HG03064 (cell line): ENCODE measurements at regions not wholly inside any gene's neighbourhood (a gene's known extent, or its start where the extent isn't known, plus 50 kb on each side); places are given as distances from the start of the nearest gene placed in this dataset.
"Not testable (repeated sequence)": the region's sequence is repeated elsewhere in the genome, so short reads cannot be mapped to it uniquely, and the experiment has no call there.

Source experiments
- ATAC-seq: cut with Tn5 transposase; IDR thresholded peaks from one replicate; pipeline ENCODE4 v1.9.1; 2021; ENCODE audit warnings: low read depth; ENCODE audit not compliant: unreplicated experiment

DNA sequence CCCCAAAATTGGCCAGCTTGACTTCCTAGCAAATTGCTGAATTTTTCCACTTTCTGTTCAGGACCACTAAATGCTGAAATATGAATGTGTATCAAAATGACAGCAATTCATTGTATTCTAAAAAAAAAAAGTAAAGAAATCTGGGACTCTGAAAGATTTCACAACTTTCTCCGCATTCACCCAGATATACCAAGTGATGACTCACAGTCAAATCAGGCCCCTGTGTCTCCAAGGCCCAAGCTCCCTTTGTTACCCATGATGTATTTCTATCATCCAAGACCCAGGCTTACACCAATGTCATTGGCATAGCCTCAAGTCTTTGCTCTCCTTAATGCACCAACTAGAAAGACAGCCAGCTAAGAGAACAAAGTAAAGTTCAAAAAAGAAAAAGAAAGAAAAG is 493.9 kb downstream of the NTRK2 start:
- no peak for ATAC-seq

DNA sequence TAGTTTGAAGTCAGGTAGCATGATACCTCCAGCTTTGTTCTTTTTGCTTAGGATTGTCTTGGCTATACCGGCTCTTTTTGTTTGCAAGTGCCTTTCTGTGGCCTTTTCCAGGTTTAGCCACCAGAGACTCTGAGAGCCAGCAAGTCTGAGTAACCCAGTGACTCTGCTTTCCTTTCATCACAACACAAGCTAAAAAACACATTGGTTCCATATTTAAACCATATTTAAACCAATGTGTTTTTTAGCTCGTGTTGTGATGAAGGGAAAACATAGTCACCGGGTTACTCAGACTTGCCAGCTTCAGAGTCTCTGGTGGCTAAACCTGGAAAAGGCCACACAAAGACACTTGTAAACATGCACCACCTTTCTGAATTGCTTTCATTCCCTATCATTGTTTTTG is 493.3 kb downstream of the NTRK2 start:
- no peak for ATAC-seq

DNA sequence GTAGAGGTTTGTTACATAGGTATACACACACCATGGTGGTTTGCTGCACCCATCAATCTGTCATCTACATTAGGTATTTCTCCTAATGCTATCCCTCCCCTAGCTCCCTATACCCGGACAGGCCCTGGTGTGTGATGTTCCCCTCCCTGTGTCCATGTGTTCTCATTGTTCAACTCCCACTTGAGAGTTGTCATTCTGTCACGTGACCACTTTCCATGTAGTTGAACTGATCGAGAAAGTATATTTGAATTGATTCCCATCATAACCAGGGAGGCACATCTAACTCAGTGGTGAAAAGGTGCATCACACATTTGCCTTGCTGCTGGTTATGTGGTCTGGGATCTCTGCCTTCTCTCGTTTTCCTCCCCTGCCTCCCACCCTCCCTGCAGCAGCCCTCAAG is 491.4 kb downstream of the NTRK2 start:
- not testable (repeated sequence) for ATAC-seq

DNA sequence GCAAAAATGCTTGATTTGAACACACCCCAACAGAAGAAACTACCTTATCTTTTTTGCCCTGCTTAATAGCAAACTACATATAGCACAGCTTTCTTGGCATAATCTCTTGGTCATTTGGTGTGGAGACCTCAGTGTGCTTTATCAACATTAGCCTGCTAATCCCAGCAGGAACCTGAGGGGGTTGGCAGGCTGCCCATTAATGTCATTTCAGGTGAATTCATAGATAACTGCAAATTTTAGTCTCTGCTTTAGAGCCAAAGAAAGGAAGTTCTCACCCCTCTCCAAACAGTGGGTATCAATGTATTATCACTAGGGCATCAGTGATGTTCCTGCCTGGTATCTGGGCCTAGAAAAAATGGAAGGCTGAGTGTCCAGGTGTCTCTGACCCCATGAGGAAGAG is 489.0 kb downstream of the NTRK2 start:
- no peak for ATAC-seq

DNA sequence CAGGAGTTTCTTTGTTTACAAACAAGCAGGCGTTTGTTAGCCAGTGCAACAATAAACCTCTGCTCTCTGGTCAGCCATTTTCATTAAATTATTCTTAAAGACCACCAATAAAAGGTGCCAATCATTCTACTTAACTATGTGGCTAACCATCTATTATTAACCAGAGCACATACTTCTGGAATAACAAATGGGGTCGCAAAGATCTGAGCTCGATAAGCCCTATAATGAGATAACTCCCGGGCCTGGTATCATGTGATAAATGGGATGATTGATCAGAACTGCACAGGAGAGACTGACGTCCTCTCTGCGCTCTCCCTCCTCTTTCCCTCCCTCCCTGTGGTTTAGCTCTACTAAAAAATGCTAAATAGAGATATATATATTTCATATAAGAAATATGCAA is 488.2 kb downstream of the NTRK2 start:
- ATAC-seq, result no peak

DNA sequence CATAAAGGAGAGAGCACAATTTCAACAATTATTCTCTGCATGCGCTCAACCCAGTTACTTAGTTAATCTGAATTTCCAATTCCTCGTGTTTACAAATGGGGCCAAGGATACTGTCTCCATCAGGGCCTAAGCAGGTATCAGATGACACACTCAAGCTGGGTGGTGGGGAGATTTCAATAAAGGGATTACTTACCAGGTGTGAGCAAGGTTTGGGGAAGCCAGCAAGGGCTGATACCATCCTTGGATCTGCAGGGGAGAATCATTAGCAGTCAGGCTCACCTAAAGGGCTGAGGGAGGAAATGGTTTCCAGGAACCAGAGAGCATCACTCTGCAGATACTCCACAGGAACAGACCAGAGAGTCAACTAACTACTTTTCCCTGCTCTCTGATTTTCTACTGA is 487.1 kb downstream of the NTRK2 start:
- no peak for ATAC-seq

DNA sequence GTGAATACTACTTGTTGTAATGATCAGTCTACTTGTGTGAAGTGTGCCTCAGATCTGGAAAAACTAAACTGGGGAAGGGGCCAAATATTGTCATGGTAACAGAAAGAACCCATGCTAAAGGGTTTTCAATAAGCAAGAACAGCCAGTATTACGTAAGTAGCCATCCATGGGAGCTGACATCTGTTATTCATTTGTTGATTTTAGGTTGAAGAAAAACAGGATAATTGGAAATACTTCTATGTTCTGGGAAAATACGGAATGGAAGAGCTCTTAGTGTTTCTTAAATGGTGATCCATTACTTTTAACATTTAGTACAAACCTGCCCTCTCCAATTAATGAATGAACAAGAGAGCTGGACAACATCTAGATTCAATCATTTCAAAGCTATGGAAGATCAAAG is 485.8 kb downstream of the NTRK2 start:
- ATAC-seq, result no peak

DNA sequence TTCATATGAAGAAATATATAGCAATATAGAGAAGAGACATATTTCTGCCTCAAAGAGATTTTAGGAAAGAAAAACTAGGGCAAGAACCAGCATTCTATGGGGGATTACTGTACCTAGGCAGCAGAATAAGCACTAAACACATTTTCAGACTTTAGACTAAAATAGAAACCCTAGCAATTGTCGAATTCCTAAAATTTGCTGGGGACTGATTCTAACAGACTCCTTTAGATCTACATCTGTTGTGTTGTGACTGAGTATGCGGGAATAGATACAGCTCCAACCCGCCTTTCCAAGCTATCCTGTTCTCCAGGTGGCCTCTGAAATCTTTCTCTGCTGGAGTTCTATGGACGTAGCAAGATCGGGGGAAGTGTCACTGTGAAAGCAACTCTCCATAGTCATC is 482.2 kb downstream of the NTRK2 start:
- no peak for ATAC-seq

DNA sequence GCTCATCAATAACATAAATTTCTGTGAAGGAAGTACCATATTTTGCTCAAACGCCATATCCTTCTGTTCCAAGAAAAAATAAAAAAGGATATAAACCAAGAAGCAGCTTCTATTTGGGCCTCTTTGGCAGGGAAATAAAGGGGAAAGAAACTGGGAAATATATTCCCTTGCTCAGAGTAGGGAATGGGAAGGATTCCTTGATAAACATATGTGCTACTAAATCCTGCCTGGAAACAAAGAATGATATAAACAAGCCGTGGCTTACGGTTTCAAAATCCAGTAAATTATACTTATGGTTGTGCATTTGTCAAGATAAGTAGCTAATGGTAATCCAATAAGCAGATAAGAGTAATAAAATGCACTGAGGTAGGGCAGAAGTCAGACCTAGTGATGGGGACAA is 481.6 kb downstream of the NTRK2 start:
- no peak for ATAC-seq

DNA sequence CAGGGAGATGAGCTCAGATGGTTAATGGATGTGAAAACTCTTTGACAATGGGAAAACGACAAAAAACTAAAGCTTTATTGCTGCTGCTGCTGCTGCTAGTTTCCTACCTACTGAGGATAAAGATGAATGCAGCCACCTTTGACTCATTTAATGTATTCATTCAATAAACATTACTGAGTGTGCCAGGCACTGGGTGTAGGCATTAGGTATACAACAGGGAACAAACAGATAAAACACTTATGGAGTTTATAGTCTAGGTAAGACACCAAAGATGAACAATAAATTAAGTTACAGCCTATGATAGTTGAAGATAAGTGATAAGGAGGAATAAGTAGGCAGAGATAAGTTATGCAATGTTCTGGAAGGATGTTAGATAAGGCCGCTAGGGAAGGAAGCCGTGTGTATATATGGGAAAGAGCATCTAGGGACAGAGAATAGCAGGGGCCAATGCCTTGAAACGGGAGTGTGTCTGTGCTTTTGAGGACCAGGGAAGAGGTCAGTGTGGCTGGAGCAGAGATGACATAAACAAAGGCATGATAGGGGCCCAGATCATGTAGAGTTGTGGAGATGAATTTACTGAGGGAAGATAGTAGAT is 477.6 kb downstream of the NTRK2 start:
- no peak for ATAC-seq

DNA sequence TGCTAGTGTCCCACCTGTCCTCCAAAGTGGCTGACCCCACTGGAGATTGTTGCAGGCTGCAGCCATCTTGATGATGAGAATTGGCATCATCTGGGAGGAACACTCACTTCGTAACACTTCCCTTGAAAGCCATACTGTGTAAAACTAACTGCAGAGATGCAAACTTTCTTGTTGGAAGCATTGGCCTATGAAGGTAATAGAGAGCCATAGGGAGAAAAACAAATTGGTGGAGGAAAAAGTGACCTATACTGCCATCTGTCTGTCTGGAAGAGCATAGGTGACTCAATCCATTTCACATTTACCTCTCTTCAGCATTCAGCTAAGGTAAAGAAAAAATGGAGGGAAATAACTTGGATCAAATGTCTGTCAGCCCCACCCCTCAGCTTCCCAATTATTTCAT is 473.4 kb downstream of the NTRK2 start:
- ATAC-seq, result no peak

DNA sequence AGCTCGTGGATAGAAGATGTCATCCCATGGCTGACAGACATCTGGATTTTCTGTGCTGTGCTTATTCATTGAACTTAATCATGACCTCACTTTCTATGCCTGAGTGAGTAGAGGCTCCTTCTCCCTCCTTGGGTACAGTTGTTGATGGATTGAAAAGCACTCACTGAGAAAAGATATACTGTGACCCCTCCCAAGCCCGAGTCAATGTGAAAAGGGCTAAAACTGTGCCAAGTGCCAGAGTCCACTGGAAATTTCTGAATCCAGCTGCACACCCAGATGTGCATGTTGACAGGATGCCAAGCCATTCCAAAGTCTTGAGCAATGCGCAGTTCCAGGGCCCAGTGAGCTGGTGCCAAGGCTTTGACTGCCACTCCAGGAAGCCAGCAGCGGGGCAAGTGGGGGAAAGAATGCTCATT is 473.0 kb downstream of the NTRK2 start:
- no peak for ATAC-seq

DNA sequence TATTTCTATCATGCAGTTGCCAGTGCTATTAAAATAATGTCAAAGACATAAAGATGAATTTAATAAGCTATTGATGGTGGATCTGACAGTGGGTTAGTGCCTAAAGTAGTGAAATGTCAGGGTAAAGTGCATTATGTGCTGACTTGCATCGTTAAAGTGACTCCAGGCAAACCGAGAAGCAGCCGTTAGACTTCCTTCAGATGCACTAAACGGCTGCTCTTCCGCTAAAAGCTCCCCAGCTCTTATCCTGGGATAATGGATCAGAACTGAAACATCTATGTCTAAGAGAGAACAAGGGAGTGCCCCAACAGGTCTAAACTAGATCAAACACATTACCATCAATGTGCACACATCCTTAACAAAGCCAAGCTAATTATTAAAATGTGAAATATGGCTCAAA is 468.2 kb downstream of the NTRK2 start:
- ATAC-seq, result no peak

DNA sequence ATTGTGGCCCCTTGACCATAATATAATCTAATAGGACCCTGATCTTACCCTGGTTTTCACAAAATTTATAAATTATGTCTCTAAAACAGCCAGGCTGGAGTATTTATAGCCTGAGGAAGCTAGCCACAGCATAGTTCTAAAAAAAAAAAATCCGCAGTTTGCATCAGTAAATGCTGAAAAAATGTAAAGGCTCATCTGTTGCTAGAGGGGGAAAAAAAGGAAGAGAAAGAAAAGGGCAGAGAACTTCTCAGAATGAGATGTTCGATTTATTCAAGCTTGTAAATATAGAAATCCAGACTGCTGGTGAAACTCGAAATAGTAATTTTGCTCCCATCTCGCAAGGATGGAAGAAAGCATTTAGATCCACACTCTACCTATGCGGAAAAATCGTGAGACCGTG is 467.5 kb downstream of the NTRK2 start:
- ATAC-seq, result no peak

DNA sequence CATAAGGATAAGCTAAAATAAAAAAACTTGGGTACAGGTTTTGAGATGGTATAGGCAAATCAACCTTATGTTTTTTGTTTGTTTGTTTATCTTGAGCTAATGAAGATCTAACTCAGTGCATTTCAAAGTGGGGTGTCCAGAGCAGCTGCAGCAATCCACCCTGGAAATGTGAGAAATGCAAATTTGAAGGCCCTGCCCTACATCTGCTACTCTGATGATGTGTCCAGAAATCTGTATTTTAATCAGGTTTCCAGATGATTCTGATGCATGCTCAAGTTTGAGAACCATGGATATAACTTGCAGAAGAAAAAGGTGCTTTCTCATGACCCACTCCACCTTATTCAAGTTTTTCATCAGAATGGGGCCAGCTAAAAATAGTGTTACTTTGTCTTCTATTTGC is 467.0 kb downstream of the NTRK2 start:
- ATAC-seq, result no peak

DNA sequence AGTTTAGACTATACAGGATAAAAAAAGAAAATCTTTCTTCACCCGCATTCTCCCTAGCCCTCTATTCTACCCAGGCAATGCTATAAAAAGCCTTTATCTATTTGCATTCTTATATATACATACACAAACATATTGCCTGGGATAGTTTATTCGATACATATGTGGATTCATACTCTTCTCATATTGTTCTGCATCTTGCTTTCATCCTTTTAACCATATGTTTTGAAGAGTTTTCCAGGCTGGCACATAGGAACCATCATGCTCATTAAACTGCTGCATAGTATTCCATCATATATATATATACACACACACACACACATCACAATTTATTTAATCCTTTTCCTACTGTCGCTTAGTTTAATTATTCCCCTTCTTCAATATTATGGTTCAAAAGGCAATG is 461.2 kb downstream of the NTRK2 start:
- no peak for ATAC-seq

DNA sequence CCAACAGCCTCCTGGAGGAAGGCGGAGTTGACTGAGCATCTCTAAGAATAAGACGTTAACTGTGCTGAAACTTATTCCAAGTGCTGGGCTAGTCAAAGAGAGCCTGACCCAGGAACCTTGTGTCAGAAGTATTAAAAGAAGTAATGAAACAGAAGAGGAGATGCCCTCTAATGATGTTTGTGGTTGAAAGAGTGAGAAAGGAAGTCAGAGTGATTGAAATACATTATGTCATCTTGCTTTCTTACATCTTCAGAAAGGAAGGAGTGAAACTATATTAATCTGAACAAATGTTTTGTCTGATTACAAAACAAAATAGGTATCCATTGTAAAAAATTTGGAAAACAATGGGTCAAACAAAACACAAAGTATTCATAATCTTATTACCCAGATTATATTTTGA is 460.7 kb downstream of the NTRK2 start:
- no peak for ATAC-seq

DNA sequence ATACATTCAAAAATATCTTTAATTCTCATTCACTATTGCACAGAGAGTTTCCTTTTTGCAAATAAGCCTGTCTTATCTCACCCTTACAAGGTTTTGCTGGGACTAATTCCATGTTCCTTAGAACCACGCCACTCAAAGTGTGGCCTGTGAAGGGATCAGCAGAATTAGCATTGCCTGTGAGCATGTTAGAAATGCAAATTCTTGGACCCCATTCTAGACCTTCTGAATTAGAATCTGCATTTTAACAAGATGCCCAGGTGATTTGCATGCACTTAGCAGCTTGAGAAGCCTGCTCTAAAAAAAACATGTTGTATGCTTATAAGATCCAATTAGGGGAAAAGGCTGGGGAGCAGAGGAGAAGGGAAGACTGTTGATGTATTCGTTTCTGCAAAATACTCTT is 460.0 kb downstream of the NTRK2 start:
- no peak for ATAC-seq

DNA sequence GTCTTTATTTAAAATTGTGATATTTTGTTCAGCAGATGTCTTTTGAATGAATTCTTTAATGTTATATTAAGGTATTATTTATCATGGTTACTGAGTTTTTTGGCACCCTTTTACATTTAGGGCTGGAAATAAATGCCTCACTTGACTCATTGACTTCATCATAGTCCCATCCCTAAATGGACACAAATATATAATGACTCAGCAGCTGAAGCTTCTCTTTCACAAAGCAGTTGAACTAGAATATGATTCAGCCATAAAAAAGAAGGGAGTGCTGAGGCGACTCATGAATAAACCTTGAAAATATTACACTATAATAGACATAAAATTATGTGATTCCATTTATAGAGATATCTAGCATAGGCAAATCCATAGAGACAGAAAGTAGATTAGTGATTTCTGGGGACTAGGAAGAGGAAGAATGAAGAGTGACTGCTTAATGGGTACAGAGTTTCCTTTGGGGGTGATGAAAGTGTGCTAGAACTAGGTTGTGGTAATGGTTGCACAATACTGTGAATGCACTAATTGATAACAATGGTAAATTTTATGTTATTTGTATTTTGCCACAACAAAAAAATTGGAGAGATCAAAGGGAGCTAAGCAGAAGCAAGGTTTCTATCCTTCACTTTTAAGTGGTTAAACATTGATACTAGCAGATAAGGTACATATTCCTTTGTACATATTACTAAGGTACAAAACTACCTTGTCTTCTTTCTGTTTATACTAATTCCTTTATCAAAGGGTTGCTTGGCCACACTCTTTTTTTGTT is 449.6 kb downstream of the NTRK2 start:
- no peak for ATAC-seq

DNA sequence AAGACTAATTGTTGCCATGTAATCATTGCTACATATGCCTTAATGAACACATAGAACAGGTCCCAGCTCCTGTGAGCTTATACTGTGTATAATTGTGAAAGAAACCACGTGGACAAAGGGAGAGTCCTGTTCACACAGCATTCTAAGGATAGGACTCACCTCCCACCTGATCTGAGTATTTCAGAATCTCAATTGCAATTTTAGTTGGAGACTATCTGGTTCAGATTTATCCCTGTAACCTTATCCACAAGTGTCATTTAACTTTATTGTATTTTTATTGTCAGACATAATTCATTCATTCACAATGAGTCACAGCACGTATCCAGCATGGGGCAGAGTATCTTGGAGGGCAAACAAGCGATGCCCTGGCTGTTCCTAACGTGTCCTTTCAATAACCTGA is 448.3 kb downstream of the NTRK2 start:
- no peak for ATAC-seq

DNA sequence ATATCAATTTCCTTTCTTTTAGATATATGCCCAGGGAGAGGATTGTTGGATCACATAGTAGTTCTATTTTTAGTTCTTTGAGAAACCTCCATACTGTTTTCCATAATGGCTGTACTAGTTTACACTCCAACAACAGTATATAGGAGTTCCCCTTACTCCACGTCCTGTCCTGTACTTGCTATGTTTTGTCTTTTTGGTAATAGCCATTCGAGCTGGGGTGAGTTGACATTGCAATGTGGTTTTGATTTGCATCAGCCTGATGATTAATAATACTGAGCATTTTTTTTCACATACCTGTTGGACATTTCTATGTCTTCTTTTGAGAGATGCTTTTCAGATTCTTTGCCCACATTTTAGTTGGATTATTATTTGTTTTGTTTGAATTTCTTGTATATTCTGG is 445.9 kb downstream of the NTRK2 start:
- no peak for ATAC-seq

DNA sequence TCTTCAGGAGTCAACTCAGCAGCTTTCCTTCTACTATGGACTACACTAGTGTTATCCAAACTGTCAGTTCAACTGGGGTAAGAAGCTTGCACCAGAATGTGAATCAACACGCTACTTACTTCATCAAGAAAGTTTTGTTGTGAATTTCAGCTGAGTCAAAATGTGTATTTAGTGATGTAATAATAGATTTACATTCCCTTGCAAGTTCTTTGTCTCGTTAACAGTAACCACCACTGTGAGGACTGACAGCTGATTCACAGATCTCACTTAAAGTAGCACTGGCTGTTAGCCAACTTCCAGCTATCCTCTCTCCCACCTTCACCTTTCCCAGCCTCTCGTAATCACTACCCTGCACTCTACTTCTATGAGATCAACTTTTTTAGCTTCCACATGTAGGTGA is 445.3 kb downstream of the NTRK2 start:
- ATAC-seq, result no peak
